SK-N-SH (cell line): ENCODE measurements at regions not wholly inside any gene's neighbourhood (a gene's known extent, or its start where the extent isn't known, plus 50 kb on each side); places are given as distances from the start of the nearest gene placed in this dataset.

Experiments used
- CTCF ChIA-PET: fragments of 300-600, 350-600 bp; formaldehyde crosslinking; extraction: SDS; loops from one replicate; lab custom pipeline; 2021; lab: Yijun Ruan, JAX
- POLR2A ChIA-PET: fragments of 350-600 bp; sonication (Branson Sonifier 250); formaldehyde crosslinking; extraction: SDS; loops from one replicate; lab custom pipeline; 2020; ENCODE audit warnings: antibody characterized with exemption, inconsistent platforms; lab: Yijun Ruan, JAX
- DNase-seq: peaks from one replicate; pipeline ENCODE4 v3.0.0; 2012
- H2AFZ ChIP-seq: fragments of 200-600 bp; sonication (generic); 2 replicates; pipeline ENCODE4 v1.8.1; 2016; ENCODE audit warnings: antibody characterized with exemption, mild to moderate bottlenecking, low read depth
- H3F3A ChIP-seq: fragments of 200-600 bp; sonication (generic); replicated peaks from 2 replicates; pipeline ENCODE3; 2016; ENCODE audit warnings: antibody characterized with exemption, mild to moderate bottlenecking; ENCODE audit not compliant: insufficient read depth
- H3K27ac ChIP-seq, 2 experiments: fragments of 200-500 bp in 1 of 2; fragments of 200-600 bp in 1 of 2; sonication (Bioruptor generic) in 1 of 2; sonication (generic), shearing (Covaris generic) in 1 of 2; 2 replicates each; pipeline versions ENCODE4 v1.5.1 to v1.6.1; 2014 to 2016; ENCODE audit warnings: low read depth in 2 of 2, inconsistent platforms in 1 of 2, low read length in 1 of 2, mild to moderate bottlenecking in 1 of 2, mixed read lengths in 1 of 2
- H3K27me3 ChIP-seq: fragments of 200-600 bp; sonication (generic), shearing (Covaris generic); 2 replicates; pipeline ENCODE4 v1.6.1; 2016; ENCODE audit warnings: mixed run types; ENCODE audit not compliant: insufficient read depth
- H3K36me3 ChIP-seq, 2 experiments: fragments of 200-500 bp in 1 of 2; fragments of 200-600 bp in 1 of 2; sonication (Bioruptor generic) in 1 of 2; sonication (generic) in 1 of 2; replicated peaks in 1 of 2; 2 replicates each; pipeline versions ENCODE3 to v1.5.1; 2014 to 2016; ENCODE audit warnings: low read length in 1 of 2, mild to moderate bottlenecking in 1 of 2; ENCODE audit not compliant: insufficient read depth in 2 of 2, control insufficient read depth in 1 of 2
- H3K4me1 ChIP-seq, 2 experiments: fragments of 200-500 bp in 1 of 2; fragments of 200-600 bp in 1 of 2; sonication (Bioruptor generic) in 1 of 2; sonication (generic), shearing (Covaris generic) in 1 of 2; 2 replicates each; pipeline versions ENCODE4 v1.5.1 to v1.6.1; 2014 to 2016; ENCODE audit warnings: low read depth in 1 of 2, low read length in 1 of 2, mixed run types in 1 of 2; ENCODE audit not compliant: insufficient read depth in 2 of 2, control insufficient read depth in 1 of 2
- H3K4me2 ChIP-seq: fragments of 200-600 bp; sonication (generic), shearing (Covaris generic); 2 replicates; pipeline ENCODE4 v1.6.1; 2017; ENCODE audit warnings: mixed run types
- H3K4me3 ChIP-seq, 2 experiments: fragments of 200-500 bp in 1 of 2; fragments of 200-600 bp in 1 of 2; sonication (Bioruptor generic) in 1 of 2; sonication (generic), shearing (Covaris generic) in 1 of 2; 2 replicates each; pipeline versions ENCODE4 v1.5.1 to v1.8.1; 2014 to 2016; ENCODE audit warnings: low read depth in 2 of 2, inconsistent platforms in 1 of 2, low read length in 1 of 2, mild to moderate bottlenecking in 1 of 2, mixed read lengths in 1 of 2, moderate library complexity in 1 of 2
- H3K79me2 ChIP-seq: fragments of 200-600 bp; sonication (generic); 2 replicates; pipeline ENCODE4 v1.8.1; 2017; ENCODE audit warnings: mild to moderate bottlenecking; ENCODE audit not compliant: insufficient read depth
- H3K9ac ChIP-seq: fragments of 200-600 bp; sonication (generic); 2 replicates; pipeline ENCODE4 v1.6.1; 2017; ENCODE audit warnings: mixed run types
- H3K9me2 ChIP-seq: fragments of 200-600 bp; sonication (generic); 2 replicates; pipeline ENCODE4 v1.6.1; 2017; ENCODE audit warnings: mixed run types
- H3K9me3 ChIP-seq: fragments of 200-600 bp; sonication (generic); 2 replicates; pipeline ENCODE4 v1.6.1; 2017; ENCODE audit warnings: mixed run types, mild to moderate bottlenecking, moderate library complexity
- H4K20me1 ChIP-seq: fragments of 200-600 bp; sonication (generic); 2 replicates; pipeline ENCODE4 v1.6.1; 2017; ENCODE audit warnings: mild to moderate bottlenecking, mixed run types; ENCODE audit not compliant: insufficient read depth
- CHD2 ChIP-seq: fragments of 150-350 bp; IDR thresholded peaks from 2 replicates; pipeline ENCODE4 v1.6.1; 2018; ENCODE audit warnings: low read length; ENCODE audit not compliant: partially characterized antibody
- ELF1 ChIP-seq: IDR thresholded peaks from 2 replicates; pipeline ENCODE4 v1.4.0; 2012
- EZH2phosphoT487 ChIP-seq: fragments of 200-600 bp; sonication (generic); IDR thresholded peaks from 2 replicates; pipeline ENCODE4 v1.6.1; 2017; ENCODE audit warnings: low read depth, mixed run types, mild to moderate bottlenecking, antibody characterized with exemption, moderate library complexity, borderline replicate concordance
- FOXJ3 ChIP-seq: sonication (generic); formaldehyde crosslinking; IDR thresholded peaks from 2 replicates; pipeline ENCODE4 v1.5.1; 2020; ENCODE audit warnings: mild to moderate bottlenecking, missing genetic modification reagents
- GABPA ChIP-seq: IDR thresholded peaks from 2 replicates; pipeline ENCODE4 v1.4.0; 2012; ENCODE audit warnings: low read depth, mild to moderate bottlenecking
- IRF3 ChIP-seq: fragments of 150-350 bp; IDR thresholded peaks from 2 replicates; pipeline ENCODE4 v1.6.1; 2016; ENCODE audit warnings: mild to moderate bottlenecking, low read depth, low read length
- NRF1 ChIP-seq: IDR thresholded peaks from 2 replicates; pipeline ENCODE4 v1.6.1; 2012; ENCODE audit warnings: low read depth, mild to moderate bottlenecking, low read length
- PBX3 ChIP-seq: IDR thresholded peaks from 2 replicates; pipeline ENCODE4; 2012
- RAD21 ChIP-seq: IDR thresholded peaks from 2 replicates; pipeline ENCODE4 v1.6.1; 2012; ENCODE audit warnings: mild to moderate bottlenecking, low read length
- RCOR1 ChIP-seq: fragments of 150-350 bp; IDR thresholded peaks from 2 replicates; pipeline ENCODE4 v1.6.1; 2017; ENCODE audit warnings: antibody characterized with exemption, low read length
- RXRA ChIP-seq: IDR thresholded peaks from 2 replicates; pipeline ENCODE4 v1.4.0; 2012; ENCODE audit warnings: low read depth, mild to moderate bottlenecking, borderline replicate concordance
- SIN3A ChIP-seq: IDR thresholded peaks from 2 replicates; pipeline ENCODE4 v1.6.1; 2012; ENCODE audit warnings: low read depth, mild to moderate bottlenecking, low read length, moderate library complexity, borderline replicate concordance
- SMC3 ChIP-seq: IDR thresholded peaks from 2 replicates; pipeline ENCODE4 v1.6.1; 2012; ENCODE audit warnings: low read depth, low read length, improper control_type of control experiment
- TAF1 ChIP-seq: IDR thresholded peaks from 2 replicates; pipeline ENCODE4 v1.6.1; 2012; ENCODE audit warnings: low read depth, mild to moderate bottlenecking, low read length, moderate library complexity, borderline replicate concordance
- TCF12 ChIP-seq: IDR thresholded peaks from 2 replicates; pipeline ENCODE4 v1.4.0; 2012
- TEAD4 ChIP-seq: IDR thresholded peaks from 2 replicates; pipeline ENCODE4 v1.4.0; 2012; ENCODE audit warnings: mild to moderate bottlenecking, borderline replicate concordance; ENCODE audit not compliant: insufficient read depth
- USF1 ChIP-seq: IDR thresholded peaks from 2 replicates; pipeline ENCODE4 v1.4.0; 2012; ENCODE audit warnings: low read depth, borderline replicate concordance
- WGBS: methylation state at CpG from one replicate; pipeline ENCODE4 v1.1.6; 2017; ENCODE audit warnings: low lambda C conversion rate; 5-methylcytosine and 5-hydroxymethylcytosine counted together

GRCh38 chr2:21231985-21232384 lies 108.2 kb downstream of the TDRD15 start:
- Histone ChIP-seq H3K27me3 (no peaks in the 10 kb centered on the region), H3K79me2 (no peaks in the 10 kb centered on the region), H3K27ac (no peak overlapping the region), H3K4me1 (peaks cover 0 to 10% of the 10 kb centered on the region in 2 experiments; a peak in 1 of 4 replicates), H3F3A (no peaks in the 10 kb centered on the region), H3K4me3 (no peak overlapping the region), H3K36me3 (no peaks in the 10 kb centered on the region), H3K9ac (no peak overlapping the region), H3K9me2 (no peaks in the 10 kb centered on the region), H4K20me1 (no peaks in the 10 kb centered on the region), H3K4me2 (no peak overlapping the region), H2AFZ (no peak overlapping the region), H3K9me3 (no peaks in the 10 kb centered on the region)
- POLR2A ChIA-PET = no interaction called here
- CTCF ChIA-PET = interaction anchor here (1.2 kb wide), 1 partner anchor 56 kb away, joined by 3 read pairs; no protein-coding TSS in a partner anchor
- no peak for TF ChIP-seq TEAD4
- no peak for TF ChIP-seq PBX3
- no peak for TF ChIP-seq SIN3A
- no peak for TF ChIP-seq FOXJ3 (CRISPR knock-in tag)
- no peak for TF ChIP-seq USF1
- DNase-seq = no peak

GRCh38 chr2:21233194-21233593 lies 109.4 kb downstream of the TDRD15 start:
- Histone ChIP-seq H4K20me1 (no peaks in the 10 kb centered on the region), H3K4me3 (no peak overlapping the region)
- CTCF ChIA-PET = interaction anchor here (1.8 to 2.3 kb wide), 2 partner anchors 10 to 84 kb away, joined by 9 to 11 read pairs; no protein-coding TSS in a partner anchor
- WGBS = 21% methylated on average over 3 of the region's 3 CpGs
- TF ChIP-seq FOXJ3 (CRISPR knock-in tag) = no peak
- no peak for TF ChIP-seq IRF3
- no peak for TF ChIP-seq EZH2phosphoT487
- no peak for TF ChIP-seq TCF12
- no peak for TF ChIP-seq RAD21
- no peak for TF ChIP-seq CHD2
- no peak for TF ChIP-seq RCOR1
- TF ChIP-seq SMC3 = no peak
- no peak for TF ChIP-seq GABPA
- no peak for TF ChIP-seq NRF1
- TF ChIP-seq TAF1 = no peak
- no peak for TF ChIP-seq ELF1
- TF ChIP-seq RXRA = no peak
- TF ChIP-seq, all 33 proteins: peak for 0
- H3K27ac ChIP-seq = no peak overlapping the region
- H3K4me1 ChIP-seq = peaks cover 0 to 10% of the 10 kb centered on the region in 2 experiments; a peak in 1 of 4 replicates
- H3K27me3 ChIP-seq = no peaks in the 10 kb centered on the region
- H3K9ac ChIP-seq = no peak overlapping the region
- H3K36me3 ChIP-seq = no peaks in the 10 kb centered on the region
- no peak overlapping the region for H3K4me2 ChIP-seq
- POLR2A ChIA-PET = no interaction called here
- no peaks in the 10 kb centered on the region for H3K79me2 ChIP-seq
- no peak overlapping the region for H2AFZ ChIP-seq
- no peaks in the 10 kb centered on the region for H3K9me2 ChIP-seq
- DNase-seq = no peak
- H3K9me3 ChIP-seq = no peaks in the 10 kb centered on the region
- H3F3A ChIP-seq = no peaks in the 10 kb centered on the region
